ENCODE measurements at regions not wholly inside any gene's neighbourhood (a gene's known extent, or its start where the extent isn't known, plus 50 kb on each side); places are given as distances from the start of the nearest gene placed in this dataset.

GRCh38 chr3:25049304-25049703, 378.8 kb upstream of the RARB start:
- TF ChIP-seq CTCF (IDR thresholded peaks at IDR 0.05), result no peak
- no peak for TF ChIP-seq MYC (IDR thresholded peaks at IDR 0.05; ENCODE audit: borderline replicate concordance, low read length)
- TF ChIP-seq POLR2A (IDR thresholded peaks at IDR 0.05; ENCODE audit: low read length), result no peak
- no peak for TF ChIP-seq RCOR1 (IDR thresholded peaks at IDR 0.05; ENCODE audit: low read depth, low read length)
- TF ChIP-seq BHLHE40 (IDR thresholded peaks at IDR 0.05; ENCODE audit: low read depth, low read length), result no peak
- TF ChIP-seq ZNF302 (CRISPR knock-in tag; IDR thresholded peaks at IDR 0.05), result no peak
